NOMO-1 treated with DMSO at 0.1 percent for 48 hours (cell line): ENCODE measurements at regions not wholly inside any gene's neighbourhood (a gene's known extent, or its start where the extent isn't known, plus 50 kb on each side); places are given as distances from the start of the nearest gene placed in this dataset.

Source experiments
- DNase-seq: peaks from one replicate; lab custom pipeline; 2025; ENCODE audit not compliant: unreplicated experiment; lab: John Stamatoyannopoulos, UW

DNA sequence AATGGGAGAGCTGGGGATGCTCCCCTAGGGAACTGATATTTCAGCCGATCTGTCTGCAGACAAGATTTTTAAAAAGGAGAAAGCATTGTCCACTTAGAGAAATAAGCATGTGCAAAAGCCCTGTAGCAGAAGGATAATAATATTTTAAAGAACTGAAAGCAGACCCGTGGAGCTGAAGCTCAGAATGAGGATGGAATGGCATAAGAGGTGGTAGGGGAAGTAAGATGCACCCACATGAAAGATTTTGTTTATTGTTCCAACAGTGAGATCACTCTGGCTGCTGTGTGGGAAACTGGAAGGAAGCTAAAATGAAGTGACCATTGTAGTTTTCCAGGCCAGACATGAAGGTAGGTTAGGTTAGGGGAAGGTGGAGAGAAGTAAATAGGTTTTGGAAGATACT lies 266.4 kb upstream of the PRDM1 start:
- peak; percentile 10 for DNase-seq

DNA sequence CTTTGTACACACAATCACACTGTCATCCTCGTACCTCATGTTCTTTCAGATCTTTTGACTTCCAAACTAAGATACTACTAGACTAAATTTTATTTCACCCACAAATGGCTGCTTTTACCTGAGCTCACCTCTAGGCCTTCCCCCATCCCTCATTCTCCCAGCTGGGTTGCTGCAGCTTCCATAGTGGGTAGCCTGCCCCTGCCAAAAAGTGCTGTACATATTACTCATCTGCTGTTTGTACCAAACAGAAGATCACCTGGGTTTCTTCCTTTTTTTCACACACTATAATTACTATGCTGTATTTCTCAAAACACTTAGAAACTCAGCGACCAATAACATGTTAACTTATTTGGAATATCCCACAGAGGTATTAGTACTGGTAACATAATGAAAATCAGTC lies 267.6 kb upstream of the PRDM1 start:
- DNase-seq = no peak

DNA sequence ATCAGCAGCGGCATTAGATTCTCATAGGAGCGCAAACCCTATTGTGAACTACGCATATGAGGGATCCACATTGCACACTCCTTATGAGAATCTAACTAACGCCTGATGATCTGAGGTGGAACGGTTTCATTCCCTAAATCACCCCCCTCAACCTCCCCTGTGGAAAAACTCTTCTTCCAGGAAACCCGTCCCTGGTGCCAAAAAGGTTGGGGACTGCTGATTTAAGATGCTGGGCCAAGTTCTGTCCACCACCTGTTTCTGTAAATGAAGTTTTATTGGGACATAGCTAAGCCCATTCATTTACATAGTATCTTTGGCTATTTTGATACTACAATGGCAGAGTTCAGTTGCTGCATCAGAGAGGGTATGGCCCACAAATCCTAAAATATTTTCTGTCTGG lies 268.2 kb upstream of the PRDM1 start:
- DNase-seq = no peak

DNA sequence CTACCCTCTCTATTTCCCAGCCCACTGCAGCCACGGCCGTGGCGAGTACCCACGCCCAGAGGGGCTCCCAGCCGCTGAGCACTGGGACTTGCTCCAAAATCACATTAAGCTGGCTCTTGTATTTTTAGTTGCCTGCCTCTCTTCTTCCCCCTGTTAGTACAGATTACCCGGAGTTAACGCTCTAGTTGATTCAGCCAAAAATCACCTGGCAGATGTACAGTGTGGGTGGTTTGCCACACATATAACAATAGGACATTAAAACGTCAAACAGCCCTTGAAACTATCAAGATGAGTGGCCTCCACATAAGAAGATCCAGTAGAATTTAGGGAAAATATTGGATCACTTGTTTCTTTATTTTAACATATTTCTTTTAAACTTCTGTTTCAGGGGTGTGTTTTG lies 268.8 kb upstream of the PRDM1 start:
- no peak for DNase-seq

DNA sequence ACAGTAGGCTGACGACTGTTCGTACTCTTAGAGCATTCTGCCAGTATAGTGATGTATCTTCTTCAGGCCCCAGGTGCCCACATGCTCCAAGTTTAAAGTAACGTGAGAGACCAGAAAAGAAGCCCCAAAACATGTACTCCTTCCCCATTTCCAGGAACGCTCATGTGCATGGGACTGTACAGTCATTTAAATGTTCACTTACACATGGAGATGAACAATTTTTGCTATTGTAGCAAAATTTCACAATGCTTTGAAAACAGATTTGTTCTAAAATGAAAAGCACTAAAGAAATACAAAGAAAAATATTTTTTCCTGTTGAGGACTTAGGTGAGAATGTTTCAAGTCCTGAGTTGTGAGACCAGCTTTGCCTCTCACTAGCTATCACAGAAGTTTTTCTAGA lies 269.3 kb upstream of the PRDM1 start:
- no peak for DNase-seq

DNA sequence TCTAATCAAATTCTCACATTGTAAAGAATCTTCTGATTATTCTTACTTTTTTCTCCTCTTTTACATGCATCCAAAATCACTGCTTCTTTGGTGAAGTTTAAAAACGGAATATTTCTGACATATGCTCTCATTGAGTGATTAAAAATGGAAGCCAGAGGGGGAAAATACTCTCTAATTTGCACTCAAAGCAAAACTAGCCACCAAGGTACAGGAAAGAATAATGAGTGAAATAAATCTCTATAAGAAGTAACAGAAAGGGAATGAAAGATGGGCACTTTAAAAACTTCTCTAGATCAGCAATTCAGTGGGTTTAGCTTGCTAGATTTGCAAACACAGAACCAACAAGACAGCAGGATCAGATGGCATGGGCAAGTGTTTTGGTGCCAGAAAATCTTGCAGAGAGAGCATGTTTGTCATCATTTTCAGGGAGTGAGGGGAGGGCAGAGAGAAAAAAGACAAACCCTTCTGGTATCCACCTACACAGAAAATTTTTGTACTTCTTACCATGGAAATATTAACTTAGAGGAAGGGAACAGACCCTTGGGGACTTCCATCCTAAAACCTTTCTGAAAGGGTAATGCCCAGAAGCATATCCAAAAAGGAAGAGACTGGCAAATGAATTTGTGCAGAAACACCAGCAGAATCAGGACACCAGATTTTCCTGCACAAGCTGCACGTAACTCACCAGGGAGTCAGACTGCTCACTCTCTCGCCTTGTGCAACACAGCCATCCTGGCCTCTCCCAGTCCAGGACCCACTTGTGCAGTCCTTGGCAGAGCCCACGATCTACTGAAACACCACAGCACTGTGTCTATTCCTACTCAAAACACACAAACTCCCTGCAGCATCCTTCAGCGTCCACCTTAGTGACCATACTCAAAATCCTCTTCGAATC lies 270.2 kb upstream of the PRDM1 start:
- DNase-seq = no peak

DNA sequence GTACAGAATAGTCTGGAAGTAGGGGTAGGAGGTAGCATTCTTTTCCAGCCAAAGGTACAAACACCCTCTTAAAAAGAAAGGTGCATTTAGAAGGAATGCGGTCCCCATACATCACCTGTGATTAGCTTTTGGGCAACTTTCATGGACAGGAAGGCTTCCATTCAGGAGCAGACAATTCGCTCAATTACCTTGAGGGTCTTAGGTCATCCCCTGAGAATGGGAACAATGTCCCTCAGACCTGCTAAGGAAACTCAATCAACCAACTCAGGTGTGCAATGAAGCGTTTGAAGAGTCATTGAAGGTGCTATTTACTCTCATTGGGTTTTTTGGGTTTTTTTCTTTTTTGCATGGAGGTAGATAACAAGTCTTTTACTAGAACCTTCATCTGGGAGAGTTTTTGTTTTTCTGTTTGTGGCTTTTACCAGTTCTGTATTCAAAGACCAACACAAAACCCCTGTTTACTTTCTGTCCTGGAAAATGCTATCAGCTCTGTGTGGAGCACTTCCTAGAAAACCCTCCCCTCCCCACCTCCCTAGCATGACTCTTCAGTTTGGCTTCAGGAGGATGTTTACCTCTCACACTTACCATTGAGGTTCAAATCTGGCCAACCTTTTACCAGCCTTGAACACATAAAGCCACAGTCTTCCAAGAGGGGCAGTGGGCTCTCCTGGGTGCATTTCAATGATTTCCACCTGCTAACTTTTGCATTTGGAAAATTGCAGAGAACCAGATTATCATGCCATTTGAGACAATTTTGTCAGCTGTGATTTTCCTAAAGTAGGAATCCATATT lies 271.2 kb upstream of the PRDM1 start:
- DNase-seq = no peak

DNA sequence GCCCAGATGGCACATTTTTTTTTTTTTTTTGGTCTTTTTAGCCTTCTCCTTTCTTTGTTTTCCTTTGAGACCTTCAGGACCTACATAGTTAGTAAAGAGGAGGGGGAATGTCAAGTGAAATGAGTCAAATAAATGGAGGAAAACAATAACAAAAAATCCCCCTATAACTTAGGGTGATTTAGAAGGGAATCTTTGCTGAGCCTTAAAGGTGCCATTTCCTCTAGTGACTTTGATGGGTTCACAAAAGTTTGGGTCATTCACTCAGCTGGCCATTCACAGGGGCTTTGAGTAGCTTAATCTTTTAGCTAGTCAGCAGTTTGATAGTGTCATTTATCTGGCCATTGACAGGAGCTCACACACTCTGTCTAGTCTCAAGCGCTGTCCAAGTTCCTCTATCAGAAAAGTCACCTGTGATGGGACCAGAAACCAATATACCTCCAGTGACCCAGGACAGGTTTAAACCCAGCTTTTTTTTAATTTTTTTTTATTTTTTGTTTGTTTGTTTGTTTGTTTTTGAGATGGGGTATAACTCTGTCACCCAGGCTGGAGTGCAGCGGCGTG lies 275.1 kb upstream of the PRDM1 start:
- no peak for DNase-seq

DNA sequence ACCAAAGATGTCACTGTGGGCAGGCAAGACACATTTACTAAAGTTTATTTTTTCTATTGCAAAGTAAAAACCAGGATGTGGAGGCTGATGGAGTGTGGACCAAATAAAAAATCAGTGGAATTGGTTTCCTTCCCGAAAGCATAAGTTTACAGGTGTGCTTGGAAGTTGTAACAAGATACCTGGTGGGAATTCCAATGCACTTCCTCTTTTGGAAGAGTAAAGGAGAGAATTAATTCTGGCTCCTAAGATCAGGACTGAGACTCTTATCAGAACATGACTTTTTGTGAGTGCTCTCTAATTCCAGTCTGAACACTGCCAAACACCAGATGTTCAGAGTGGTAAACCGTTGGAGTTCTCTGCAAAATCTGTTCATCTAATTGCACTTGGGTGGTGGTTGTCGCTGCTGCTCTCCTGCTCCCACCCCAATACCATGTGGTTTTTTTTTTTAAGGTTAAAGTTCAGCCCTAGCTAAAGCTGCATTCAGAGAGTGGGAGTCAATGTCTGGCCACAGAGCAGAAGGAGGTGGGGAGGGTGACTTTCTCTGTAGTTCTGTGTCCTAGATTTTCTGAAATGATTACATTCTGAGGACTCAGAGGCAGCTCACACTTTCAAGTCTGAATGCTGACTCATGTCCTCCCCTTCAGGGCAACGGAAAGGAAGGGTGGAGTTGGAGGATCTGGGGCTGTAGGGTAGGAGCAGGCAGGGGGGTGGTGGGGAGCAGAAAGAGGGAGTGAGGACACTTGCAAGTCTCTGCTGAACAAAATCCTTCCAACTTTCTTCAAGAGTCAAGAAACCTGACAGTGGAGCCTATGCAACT lies 275.8 kb upstream of the PRDM1 start:
- DNase-seq = peak; percentile 79

DNA sequence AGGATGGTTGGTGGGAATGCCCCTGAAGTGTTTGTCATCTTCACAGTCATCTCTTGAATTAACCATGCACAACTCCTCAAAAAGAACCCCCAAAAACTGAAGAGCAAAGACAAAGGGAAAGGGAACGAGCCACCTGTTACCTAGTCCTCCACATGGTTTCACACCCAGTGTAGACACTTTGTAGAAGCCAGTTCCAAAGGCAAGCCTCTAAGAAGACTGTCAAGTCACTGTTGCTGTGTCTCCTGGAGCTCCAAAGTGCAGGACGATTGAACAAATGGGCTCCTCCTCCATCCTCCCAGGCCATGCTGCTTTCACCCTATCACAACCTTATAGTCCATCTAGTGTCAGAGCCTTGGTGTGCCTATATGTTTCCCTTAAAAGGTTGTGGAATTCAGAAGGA lies 277.6 kb upstream of the PRDM1 start:
- no peak for DNase-seq

DNA sequence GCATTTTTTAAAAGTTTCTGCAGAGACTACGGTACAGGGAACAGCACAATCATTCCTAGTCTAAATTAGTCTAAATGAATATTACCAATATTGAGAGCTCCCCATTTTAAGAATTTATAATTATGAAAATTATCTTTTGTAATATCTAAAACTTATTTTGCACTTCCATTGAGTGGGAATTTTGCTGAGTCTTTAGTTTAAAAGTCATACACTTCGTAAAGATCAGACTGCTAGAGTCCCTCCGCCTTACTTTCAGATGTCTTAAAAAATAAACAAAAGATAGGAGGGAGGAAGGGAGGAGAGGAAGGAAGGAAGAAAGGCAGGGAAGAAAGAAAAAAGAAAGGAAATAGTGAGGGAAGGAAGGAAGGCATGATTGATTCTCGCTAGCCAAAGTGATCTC lies 278.2 kb upstream of the PRDM1 start:
- DNase-seq = no peak

DNA sequence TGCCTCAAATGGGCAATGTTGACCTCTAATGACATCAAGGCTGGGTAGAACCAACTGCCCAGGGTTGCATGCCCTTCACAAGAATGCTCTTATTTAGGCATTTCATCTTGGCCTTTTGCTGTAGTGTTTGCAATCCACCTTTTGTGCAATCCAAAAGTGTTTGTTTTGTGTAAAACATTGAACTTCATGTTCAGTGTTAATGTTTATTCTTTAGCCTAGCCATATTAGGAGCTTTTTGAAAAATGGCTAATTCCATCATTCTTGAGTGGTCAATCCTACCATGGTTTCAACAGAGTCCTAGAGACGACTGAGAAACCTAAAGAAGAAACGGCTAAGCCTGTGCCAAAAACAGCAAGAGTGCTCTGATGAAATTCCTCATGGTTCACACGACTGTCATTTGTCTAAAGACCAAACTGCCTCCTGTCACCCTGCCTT lies 279.6 kb upstream of the PRDM1 start:
- DNase-seq = no peak

DNA sequence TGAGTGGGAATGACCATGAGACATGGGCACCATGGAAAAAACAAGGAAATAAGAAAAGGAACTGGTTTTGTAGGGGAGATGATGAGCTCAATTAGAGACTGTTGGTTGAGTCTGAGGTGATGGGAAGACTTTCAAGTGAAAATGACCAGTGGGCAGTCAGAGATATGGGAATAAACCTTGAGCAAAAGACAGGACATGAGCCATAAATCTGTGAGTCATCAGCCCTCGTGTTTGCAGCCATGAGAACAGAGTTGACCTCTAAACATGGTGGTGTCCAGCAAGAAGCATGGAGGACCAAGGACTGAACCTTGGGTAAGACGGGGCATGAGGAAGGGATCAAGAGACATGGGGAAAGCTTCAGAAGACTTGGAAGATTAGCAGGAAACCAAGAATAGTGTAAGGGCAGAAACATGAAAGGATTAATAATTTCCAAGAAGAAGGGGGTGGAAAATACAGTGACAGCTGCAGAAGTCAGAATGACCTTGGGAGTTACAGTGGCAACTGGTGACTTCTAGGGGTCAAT lies 280.6 kb upstream of the PRDM1 start:
- no peak for DNase-seq

DNA sequence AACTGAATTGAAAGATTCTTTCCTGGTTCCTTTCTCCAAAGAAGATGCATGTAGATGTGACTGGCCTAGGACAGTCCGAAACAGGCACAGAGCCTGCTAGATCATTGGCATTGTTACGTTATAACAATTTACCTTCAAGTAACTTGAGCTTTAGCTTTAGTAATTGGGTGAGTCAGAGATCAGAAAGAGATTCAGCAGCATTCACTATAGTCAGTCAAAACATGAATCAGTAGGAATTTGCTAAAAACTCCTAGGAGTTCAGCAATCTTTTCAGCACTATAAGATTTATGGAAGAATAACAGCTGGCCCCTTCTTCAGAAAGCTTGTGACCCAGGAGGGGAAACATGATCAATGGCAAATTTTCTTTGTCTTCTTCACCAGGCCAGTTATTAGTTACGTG lies 281.7 kb upstream of the PRDM1 start:
- no peak for DNase-seq

DNA sequence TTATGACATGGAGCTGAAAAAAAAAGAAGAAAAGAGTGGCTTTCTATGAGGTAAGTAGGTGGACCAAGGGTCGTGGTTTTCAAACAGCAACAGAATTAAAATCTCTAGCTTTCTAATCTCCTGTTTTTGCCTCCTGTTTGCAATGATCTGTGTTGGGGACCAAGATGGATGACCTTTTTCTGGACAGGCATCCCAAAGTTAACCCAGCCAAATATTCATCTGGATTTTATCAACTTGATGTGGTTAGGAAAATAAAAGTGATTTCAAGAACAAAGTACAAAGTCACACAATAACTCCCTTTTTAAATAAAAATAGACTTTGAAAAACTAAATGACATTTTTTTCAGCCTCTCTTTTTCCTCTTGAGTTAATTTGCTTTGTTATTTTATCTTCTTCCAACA lies 282.1 kb upstream of the PRDM1 start:
- DNase-seq = no peak

DNA sequence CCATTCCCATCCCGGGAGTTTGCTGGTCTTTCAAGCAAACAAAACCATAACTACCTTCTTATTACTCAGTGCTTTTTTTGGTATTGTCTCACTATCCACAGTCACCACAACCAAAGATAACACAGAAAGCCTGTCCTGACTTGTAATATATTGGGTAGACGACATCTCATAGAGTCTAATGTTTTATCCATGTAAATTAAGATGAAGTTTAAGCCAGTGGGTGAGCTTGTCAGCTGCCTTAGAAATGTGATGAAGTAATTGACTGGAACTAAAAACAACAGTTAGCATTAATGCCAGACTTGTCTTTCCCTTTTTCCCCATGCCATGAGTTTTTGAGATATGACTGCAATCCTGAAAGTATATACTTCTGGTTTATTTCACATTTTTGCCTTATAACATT lies 282.7 kb upstream of the PRDM1 start:
- no peak for DNase-seq

DNA sequence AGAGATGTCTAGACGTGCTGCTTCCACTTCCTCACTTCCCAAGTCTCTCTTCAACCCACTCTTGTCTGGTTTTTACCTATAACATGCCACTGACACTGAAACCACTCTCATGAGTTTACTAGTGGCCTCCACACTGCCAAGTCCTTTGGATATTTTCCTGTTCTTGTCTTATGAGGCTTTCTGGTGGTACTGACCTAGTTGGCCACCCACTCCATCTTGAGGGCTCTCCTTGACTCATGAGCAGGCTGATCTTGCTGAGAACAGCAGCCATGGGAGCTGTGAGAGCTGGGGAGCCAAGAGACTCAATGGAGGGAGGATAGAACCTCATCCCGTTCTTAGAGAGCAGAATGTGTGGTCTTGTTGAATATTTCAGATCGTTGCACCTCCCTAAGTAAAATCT lies 283.4 kb upstream of the PRDM1 start:
- DNase-seq = no peak

DNA sequence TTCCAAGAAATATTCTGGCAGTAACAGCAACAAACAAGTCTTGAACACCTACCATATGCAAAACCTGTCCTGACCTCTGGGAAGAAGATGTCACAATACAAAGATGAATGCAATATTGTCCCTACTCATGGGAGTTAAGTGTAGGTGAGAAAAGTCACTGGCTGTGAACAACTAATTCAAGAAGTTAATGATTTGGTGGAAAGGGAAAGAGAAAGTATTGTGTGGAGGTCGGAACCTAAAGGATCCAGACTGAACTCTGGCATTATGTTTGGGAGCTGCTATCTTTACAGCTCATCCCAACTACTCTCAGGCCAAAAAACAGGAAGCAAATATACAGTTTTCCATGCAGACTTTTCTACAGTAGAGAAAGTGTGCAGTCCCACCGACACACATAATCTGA lies 285.3 kb upstream of the PRDM1 start:
- no peak for DNase-seq

DNA sequence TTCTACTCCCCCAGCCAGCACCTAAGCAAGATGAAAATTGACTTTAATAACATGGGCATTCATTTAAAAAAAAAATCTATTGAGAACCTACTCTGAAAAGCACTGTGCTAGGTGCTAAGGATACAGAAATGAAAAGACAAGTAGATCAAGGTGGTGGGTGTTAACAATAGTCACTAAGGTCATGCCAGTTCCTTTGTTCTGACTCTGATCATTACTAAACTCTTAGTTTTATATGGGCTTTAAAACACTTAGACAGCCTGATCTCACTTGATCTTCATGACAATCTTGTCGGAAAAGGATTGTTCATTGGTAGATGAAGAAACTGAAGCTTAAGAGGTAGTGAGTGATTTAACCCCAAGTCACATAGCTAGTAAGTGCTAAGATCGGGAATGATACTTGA lies 285.7 kb upstream of the PRDM1 start:
- no peak for DNase-seq

DNA sequence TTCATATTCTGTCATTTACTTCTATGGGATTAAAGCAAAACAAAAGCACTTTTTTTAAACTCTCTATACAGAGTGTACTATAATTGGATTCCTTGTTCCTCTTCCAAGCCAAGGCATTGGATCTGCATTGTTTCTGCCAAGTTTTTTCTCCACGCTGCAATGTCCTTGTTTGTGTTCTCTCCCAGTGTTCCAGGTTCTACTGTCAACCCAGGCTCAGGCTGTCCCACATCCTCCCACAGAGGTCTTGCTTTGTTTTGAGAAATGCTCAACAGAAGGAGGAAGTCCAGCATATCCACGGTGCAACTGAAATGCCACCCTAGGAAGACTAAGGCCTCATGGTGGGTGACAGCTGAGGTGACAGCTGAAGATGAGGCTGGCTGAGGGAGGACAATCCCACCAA lies 287.1 kb upstream of the PRDM1 start:
- DNase-seq = peak; percentile 12

DNA sequence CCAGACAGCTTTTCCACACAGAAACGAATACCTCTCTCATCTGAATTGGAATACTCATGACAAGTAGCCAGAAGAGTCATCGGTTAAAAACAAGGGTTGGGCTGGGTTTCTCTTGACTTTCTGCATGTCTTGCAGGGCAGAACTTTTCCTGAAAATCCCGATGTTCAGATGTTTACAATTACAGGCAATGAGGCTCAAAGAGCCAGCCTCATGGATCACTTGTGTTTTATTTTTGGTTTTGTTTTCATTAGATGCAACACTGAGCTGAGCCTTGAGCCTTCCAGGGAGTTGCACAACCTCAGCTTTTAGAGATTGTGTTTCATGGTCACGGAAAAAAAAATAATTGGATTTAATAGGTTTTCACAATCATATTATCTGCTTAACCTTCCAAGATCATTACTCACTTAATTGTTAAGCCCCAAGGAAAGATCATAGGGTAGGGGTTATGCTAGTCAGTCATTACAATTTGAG lies 288.1 kb upstream of the PRDM1 start:
- peak; percentile 25 for DNase-seq
